WTC11 (cell line): ENCODE measurements at regions not wholly inside any gene's neighbourhood (a gene's known extent, or its start where the extent isn't known, plus 50 kb on each side); places are given as distances from the start of the nearest gene placed in this dataset.

ENCODE experiments used
- ATAC-seq: fragments of 200-7000 bp; cut with Tn5 transposase; 2 replicates; pipeline ENCODE4 v1.10.0; 2021; ENCODE audit warnings: mild to moderate bottlenecking, moderate library complexity
- CTCF ChIA-PET: fragments of 300-600 bp; sonication (Branson Sonifier 250); formaldehyde crosslinking; loops from one replicate; lab custom pipeline; 2021; ENCODE audit warnings: antibody characterized with exemption; lab: Charles Lee
- POLR2A ChIA-PET: fragments of 350-600 bp; sonication (Branson Sonifier 250); formaldehyde crosslinking; loops from one replicate; lab custom pipeline; 2021; ENCODE audit warnings: antibody characterized with exemption; lab: Charles Lee
- DNase-seq: peaks from one replicate; pipeline ENCODE4 v3.0.0; 2021; ENCODE audit warnings: low spot score
- H3K27ac Mint-ChIP-seq: 2 replicates; pipeline ENCODE4 v1.8.0; 2021; ENCODE audit warnings: mixed read lengths
- H3K27me3 Mint-ChIP-seq: 2 replicates; pipeline ENCODE4 v1.8.0; 2021; ENCODE audit warnings: low read depth, mild to moderate bottlenecking, moderate library complexity, mixed read lengths
- H3K36me3 Mint-ChIP-seq: 2 replicates; pipeline ENCODE4 v1.8.0; 2021; ENCODE audit warnings: mixed read lengths
- H3K4me1 Mint-ChIP-seq: 2 replicates; pipeline ENCODE4 v1.8.0; 2022; ENCODE audit warnings: mixed read lengths
- H3K4me3 Mint-ChIP-seq: 2 replicates; pipeline ENCODE4 v1.8.0; 2021; ENCODE audit warnings: mild to moderate bottlenecking, moderate library complexity, mixed read lengths
- H3K9me3 Mint-ChIP-seq: 2 replicates; pipeline ENCODE4 v1.8.0; 2021; ENCODE audit warnings: mixed read lengths
- ATF1 ChIP-seq: sonication (generic); formaldehyde crosslinking; IDR thresholded peaks from 2 replicates; pipeline ENCODE4 v1.8.1; 2023; ENCODE audit warnings: mild to moderate bottlenecking, moderate library complexity, missing genetic modification reagents
- CBFB ChIP-seq: sonication (generic); formaldehyde crosslinking; IDR thresholded peaks from 2 replicates; pipeline ENCODE4 v1.8.1; 2022; ENCODE audit warnings: mild to moderate bottlenecking, low read depth, missing genetic modification reagents
- CREM ChIP-seq: sonication (generic); formaldehyde crosslinking; IDR thresholded peaks from 2 replicates; pipeline ENCODE4 v1.8.1; 2022; ENCODE audit warnings: mild to moderate bottlenecking, missing genetic modification reagents, moderate library complexity
- ELF4 ChIP-seq: sonication (generic); formaldehyde crosslinking; IDR thresholded peaks from 2 replicates; pipeline ENCODE4 v1.8.1; 2022; ENCODE audit warnings: low read depth, mild to moderate bottlenecking, moderate library complexity, missing genetic modification reagents
- FOXJ3 ChIP-seq: sonication (generic); formaldehyde crosslinking; IDR thresholded peaks from 2 replicates; pipeline ENCODE4 v1.9.0; 2021; ENCODE audit warnings: missing genetic modification reagents, mild to moderate bottlenecking, borderline replicate concordance
- KAT7 ChIP-seq: sonication (generic); formaldehyde crosslinking; IDR thresholded peaks from 2 replicates; pipeline ENCODE4 v1.8.1; 2023; ENCODE audit warnings: missing genetic modification reagents, mild to moderate bottlenecking, borderline replicate concordance
- MXD4 ChIP-seq: fragments of 250-450 bp; sonication (Bioruptor Pico); IDR thresholded peaks from 2 replicates; pipeline ENCODE4 v1.8.0; 2021; ENCODE audit warnings: mild to moderate bottlenecking, moderate library complexity, borderline replicate concordance
- NFE2L1 ChIP-seq: sonication (generic); formaldehyde crosslinking; IDR thresholded peaks from 2 replicates; pipeline ENCODE4 v1.8.1; 2023; ENCODE audit warnings: missing genetic modification reagents
- NFYB ChIP-seq: sonication (generic); formaldehyde crosslinking; conservative IDR thresholded peaks from 2 replicates; pipeline ENCODE4 v1.8.0; 2022; ENCODE audit warnings: low read depth, missing genetic modification reagents
- NR2C2 ChIP-seq: sonication (generic); formaldehyde crosslinking; IDR thresholded peaks from 2 replicates; pipeline ENCODE4 v1.8.0; 2022; ENCODE audit warnings: mild to moderate bottlenecking, missing genetic modification reagents
- OVOL2 ChIP-seq: fragments of 250-450 bp; sonication (Bioruptor Pico); IDR thresholded peaks from 2 replicates; pipeline ENCODE4 v1.9.0; 2021; ENCODE audit warnings: mild to moderate bottlenecking, borderline replicate concordance
- RORB ChIP-seq: fragments of 250-450 bp; sonication (Bioruptor Pico); IDR thresholded peaks from 2 replicates; pipeline ENCODE4 v1.9.0; 2021; ENCODE audit warnings: mild to moderate bottlenecking
- TEAD1 ChIP-seq: sonication (generic); formaldehyde crosslinking; IDR thresholded peaks from 2 replicates; pipeline ENCODE4 v1.8.0; 2022; ENCODE audit warnings: mild to moderate bottlenecking, missing genetic modification reagents
- TEAD4 ChIP-seq: sonication (generic); formaldehyde crosslinking; IDR thresholded peaks from 2 replicates; pipeline ENCODE4 v1.8.0; 2022; ENCODE audit warnings: mild to moderate bottlenecking, missing genetic modification reagents
- TP53 ChIP-seq: sonication (generic); formaldehyde crosslinking; IDR thresholded peaks from 2 replicates; pipeline ENCODE4 v1.8.1; 2023; ENCODE audit warnings: mild to moderate bottlenecking, missing genetic modification reagents
- ZNF219 ChIP-seq: sonication (generic); formaldehyde crosslinking; IDR thresholded peaks from 2 replicates; pipeline ENCODE4 v1.8.0; 2023; ENCODE audit warnings: missing genetic modification reagents, mild to moderate bottlenecking, borderline replicate concordance
- ZNF423 ChIP-seq: fragments of 250-450 bp; sonication (Bioruptor Pico); IDR thresholded peaks from 2 replicates; pipeline ENCODE4 v2.1.2; 2022; ENCODE audit warnings: mild to moderate bottlenecking, moderate library complexity
- TF ChIP-seq, protein P1 (sequence below): sonication (generic); formaldehyde crosslinking; IDR thresholded peaks from 2 replicates; pipeline ENCODE4 v1.8.1; 2023; ENCODE audit warnings: mild to moderate bottlenecking, missing genetic modification reagents, borderline replicate concordance
- TF ChIP-seq, protein P2 (sequence below): sonication (generic); formaldehyde crosslinking; IDR thresholded peaks from 2 replicates; pipeline ENCODE4 v1.8.0; 2022; ENCODE audit warnings: mild to moderate bottlenecking, missing genetic modification reagents
- TF ChIP-seq, protein P3 (sequence below): sonication (generic); formaldehyde crosslinking; IDR thresholded peaks from 2 replicates; pipeline ENCODE4 v1.8.1; 2022; ENCODE audit warnings: low read depth, missing genetic modification reagents, borderline replicate concordance
- TF ChIP-seq, protein P4 (sequence below): sonication (generic); formaldehyde crosslinking; IDR thresholded peaks from 2 replicates; pipeline ENCODE4 v1.8.1; 2023; ENCODE audit warnings: mild to moderate bottlenecking, moderate library complexity, missing genetic modification reagents
- TF ChIP-seq, protein P5 (sequence below): sonication (generic); formaldehyde crosslinking; IDR thresholded peaks from 2 replicates; pipeline ENCODE4 v1.8.0; 2022; ENCODE audit warnings: missing genetic modification reagents
- TF ChIP-seq, protein P6 (sequence below): fragments of 250-450 bp; sonication (Bioruptor Pico); IDR thresholded peaks from 2 replicates; pipeline ENCODE4 v1.9.0; 2021; ENCODE audit warnings: mild to moderate bottlenecking
- TF ChIP-seq, protein P7 (sequence below): sonication (generic); formaldehyde crosslinking; IDR thresholded peaks from 2 replicates; pipeline ENCODE4 v1.8.1; 2023; ENCODE audit warnings: mild to moderate bottlenecking, missing genetic modification reagents, moderate library complexity

DNA sequence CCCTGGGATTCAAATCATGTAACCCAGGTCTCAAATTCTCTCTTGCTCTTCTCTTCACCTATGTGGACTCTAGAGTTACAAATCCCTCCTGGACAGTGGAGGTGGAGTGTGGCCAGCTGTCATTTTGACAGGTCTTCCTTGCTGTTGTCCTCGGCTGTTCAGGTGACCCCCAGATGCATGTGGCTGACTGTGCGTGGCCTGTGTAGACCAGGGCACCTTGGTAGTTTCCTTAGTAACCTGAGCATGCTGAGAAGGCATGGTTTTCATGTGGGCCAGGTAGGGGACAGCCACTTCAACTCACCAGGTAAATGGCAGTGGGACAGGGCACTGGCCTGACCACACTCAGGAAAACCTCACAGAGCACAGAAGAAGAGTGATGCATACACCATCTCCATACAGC is 155.0 kb upstream of the TSHZ3 start:
- no peaks in the 10 kb centered on the region for H3K36me3 Mint-ChIP-seq
- no peak overlapping the region for H3K4me3 Mint-ChIP-seq
- H3K27me3 Mint-ChIP-seq: peaks cover 4% of the 10 kb centered on the region
- H3K4me1 Mint-ChIP-seq: peaks cover 16% of the 10 kb centered on the region
- POLR2A ChIA-PET: no interaction called here
- TF ChIP-seq MXD4 (CRISPR knock-in tag) (no peak), CBFB (CRISPR knock-in tag) (no peak), ZNF219 (no peak), CREM (CRISPR knock-in tag) (no peak), NFE2L1 (CRISPR knock-in tag) (no peak), ZNF423 (CRISPR knock-in tag) (no peak), TP53 (CRISPR knock-in tag) (no peak), FOXJ3 (CRISPR knock-in tag) (no peak), RORB (CRISPR knock-in tag) (no peak), ATF1 (CRISPR knock-in tag) (no peak), TEAD1 (CRISPR knock-in tag) (no peak)
- TF ChIP-seq, protein P1, sequence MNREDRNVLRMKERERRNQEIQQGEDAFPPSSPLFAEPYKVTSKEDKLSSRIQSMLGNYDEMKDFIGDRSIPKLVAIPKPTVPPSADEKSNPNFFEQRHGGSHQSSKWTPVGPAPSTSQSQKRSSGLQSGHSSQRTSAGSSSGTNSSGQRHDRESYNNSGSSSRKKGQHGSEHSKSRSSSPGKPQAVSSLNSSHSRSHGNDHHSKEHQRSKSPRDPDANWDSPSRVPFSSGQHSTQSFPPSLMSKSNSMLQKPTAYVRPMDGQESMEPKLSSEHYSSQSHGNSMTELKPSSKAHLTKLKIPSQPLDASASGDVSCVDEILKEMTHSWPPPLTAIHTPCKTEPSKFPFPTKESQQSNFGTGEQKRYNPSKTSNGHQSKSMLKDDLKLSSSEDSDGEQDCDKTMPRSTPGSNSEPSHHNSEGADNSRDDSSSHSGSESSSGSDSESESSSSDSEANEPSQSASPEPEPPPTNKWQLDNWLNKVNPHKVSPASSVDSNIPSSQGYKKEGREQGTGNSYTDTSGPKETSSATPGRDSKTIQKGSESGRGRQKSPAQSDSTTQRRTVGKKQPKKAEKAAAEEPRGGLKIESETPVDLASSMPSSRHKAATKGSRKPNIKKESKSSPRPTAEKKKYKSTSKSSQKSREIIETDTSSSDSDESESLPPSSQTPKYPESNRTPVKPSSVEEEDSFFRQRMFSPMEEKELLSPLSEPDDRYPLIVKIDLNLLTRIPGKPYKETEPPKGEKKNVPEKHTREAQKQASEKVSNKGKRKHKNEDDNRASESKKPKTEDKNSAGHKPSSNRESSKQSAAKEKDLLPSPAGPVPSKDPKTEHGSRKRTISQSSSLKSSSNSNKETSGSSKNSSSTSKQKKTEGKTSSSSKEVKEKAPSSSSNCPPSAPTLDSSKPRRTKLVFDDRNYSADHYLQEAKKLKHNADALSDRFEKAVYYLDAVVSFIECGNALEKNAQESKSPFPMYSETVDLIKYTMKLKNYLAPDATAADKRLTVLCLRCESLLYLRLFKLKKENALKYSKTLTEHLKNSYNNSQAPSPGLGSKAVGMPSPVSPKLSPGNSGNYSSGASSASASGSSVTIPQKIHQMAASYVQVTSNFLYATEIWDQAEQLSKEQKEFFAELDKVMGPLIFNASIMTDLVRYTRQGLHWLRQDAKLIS (CRISPR knock-in tag): no peak
- TF ChIP-seq, protein P2, sequence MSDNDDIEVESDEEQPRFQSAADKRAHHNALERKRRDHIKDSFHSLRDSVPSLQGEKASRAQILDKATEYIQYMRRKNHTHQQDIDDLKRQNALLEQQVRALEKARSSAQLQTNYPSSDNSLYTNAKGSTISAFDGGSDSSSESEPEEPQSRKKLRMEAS (CRISPR knock-in tag): no peak
- TF ChIP-seq, protein P3, sequence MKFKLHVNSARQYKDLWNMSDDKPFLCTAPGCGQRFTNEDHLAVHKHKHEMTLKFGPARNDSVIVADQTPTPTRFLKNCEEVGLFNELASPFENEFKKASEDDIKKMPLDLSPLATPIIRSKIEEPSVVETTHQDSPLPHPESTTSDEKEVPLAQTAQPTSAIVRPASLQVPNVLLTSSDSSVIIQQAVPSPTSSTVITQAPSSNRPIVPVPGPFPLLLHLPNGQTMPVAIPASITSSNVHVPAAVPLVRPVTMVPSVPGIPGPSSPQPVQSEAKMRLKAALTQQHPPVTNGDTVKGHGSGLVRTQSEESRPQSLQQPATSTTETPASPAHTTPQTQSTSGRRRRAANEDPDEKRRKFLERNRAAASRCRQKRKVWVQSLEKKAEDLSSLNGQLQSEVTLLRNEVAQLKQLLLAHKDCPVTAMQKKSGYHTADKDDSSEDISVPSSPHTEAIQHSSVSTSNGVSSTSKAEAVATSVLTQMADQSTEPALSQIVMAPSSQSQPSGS: no peak
- ATAC-seq (no peak), DNase-seq (no peak)
- H3K27ac Mint-ChIP-seq: no peak overlapping the region
- peaks cover 17% of the 10 kb centered on the region for H3K9me3 Mint-ChIP-seq
- CTCF ChIA-PET: no interaction called here

DNA sequence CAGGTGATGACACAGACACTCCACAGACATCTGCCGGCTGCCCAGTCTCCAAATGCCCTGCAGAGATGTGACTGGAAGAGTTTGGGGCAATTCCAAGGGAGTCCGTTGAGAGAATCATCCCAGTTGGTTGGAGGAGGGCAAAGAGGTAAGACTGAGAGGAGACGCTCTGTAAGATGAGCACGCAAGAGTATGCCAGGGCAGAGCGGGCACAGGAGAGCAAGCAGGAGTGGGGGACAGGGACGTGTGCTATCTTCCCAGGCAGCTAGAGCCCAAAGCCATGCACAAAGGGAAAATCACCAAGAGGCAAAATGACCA is 156.3 kb upstream of the TSHZ3 start:
- peaks cover 4% of the 10 kb centered on the region for H3K27me3 Mint-ChIP-seq
- no peaks in the 10 kb centered on the region for H3K36me3 Mint-ChIP-seq
- no peak for ATAC-seq
- peaks cover 17% of the 10 kb centered on the region for H3K9me3 Mint-ChIP-seq
- POLR2A ChIA-PET: no interaction called here
- peaks cover 16% of the 10 kb centered on the region for H3K4me1 Mint-ChIP-seq
- H3K4me3 Mint-ChIP-seq: no peak overlapping the region
- H3K27ac Mint-ChIP-seq: no peak overlapping the region
- no peak for DNase-seq
- CTCF ChIA-PET: no interaction called here
- TF ChIP-seq OVOL2 (CRISPR knock-in tag): no peak
- TF ChIP-seq TEAD4 (CRISPR knock-in tag): no peak
- TF ChIP-seq, protein P4, sequence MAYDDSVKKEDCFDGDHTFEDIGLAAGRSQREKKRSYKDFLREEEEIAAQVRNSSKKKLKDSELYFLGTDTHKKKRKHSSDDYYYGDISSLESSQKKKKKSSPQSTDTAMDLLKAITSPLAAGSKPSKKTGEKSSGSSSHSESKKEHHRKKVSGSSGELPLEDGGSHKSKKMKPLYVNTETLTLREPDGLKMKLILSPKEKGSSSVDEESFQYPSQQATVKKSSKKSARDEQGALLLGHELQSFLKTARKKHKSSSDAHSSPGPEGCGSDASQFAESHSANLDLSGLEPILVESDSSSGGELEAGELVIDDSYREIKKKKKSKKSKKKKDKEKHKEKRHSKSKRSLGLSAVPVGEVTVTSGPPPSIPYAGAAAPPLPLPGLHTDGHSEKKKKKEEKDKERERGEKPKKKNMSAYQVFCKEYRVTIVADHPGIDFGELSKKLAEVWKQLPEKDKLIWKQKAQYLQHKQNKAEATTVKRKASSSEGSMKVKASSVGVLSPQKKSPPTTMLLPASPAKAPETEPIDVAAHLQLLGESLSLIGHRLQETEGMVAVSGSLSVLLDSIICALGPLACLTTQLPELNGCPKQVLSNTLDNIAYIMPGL (CRISPR knock-in tag): no peak
- TF ChIP-seq, protein P5, sequence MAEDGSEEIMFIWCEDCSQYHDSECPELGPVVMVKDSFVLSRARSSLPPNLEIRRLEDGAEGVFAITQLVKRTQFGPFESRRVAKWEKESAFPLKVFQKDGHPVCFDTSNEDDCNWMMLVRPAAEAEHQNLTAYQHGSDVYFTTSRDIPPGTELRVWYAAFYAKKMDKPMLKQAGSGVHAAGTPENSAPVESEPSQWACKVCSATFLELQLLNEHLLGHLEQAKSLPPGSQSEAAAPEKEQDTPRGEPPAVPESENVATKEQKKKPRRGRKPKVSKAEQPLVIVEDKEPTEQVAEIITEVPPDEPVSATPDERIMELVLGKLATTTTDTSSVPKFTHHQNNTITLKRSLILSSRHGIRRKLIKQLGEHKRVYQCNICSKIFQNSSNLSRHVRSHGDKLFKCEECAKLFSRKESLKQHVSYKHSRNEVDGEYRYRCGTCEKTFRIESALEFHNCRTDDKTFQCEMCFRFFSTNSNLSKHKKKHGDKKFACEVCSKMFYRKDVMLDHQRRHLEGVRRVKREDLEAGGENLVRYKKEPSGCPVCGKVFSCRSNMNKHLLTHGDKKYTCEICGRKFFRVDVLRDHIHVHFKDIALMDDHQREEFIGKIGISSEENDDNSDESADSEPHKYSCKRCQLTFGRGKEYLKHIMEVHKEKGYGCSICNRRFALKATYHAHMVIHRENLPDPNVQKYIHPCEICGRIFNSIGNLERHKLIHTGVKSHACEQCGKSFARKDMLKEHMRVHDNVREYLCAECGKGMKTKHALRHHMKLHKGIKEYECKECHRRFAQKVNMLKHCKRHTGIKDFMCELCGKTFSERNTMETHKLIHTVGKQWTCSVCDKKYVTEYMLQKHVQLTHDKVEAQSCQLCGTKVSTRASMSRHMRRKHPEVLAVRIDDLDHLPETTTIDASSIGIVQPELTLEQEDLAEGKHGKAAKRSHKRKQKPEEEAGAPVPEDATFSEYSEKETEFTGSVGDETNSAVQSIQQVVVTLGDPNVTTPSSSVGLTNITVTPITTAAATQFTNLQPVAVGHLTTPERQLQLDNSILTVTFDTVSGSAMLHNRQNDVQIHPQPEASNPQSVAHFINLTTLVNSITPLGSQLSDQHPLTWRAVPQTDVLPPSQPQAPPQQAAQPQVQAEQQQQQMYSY (CRISPR knock-in tag): no peak
- TF ChIP-seq NFYB: no peak
- no peak for TF ChIP-seq NR2C2 (CRISPR knock-in tag)
- no peak for TF ChIP-seq ELF4
- TF ChIP-seq, protein P6, sequence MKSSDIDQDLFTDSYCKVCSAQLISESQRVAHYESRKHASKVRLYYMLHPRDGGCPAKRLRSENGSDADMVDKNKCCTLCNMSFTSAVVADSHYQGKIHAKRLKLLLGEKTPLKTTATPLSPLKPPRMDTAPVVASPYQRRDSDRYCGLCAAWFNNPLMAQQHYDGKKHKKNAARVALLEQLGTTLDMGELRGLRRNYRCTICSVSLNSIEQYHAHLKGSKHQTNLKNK (CRISPR knock-in tag): no peak
- no peak for TF ChIP-seq KAT7
- TF ChIP-seq, protein P7, sequence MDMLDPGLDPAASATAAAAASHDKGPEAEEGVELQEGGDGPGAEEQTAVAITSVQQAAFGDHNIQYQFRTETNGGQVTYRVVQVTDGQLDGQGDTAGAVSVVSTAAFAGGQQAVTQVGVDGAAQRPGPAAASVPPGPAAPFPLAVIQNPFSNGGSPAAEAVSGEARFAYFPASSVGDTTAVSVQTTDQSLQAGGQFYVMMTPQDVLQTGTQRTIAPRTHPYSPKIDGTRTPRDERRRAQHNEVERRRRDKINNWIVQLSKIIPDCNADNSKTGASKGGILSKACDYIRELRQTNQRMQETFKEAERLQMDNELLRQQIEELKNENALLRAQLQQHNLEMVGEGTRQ: no peak
